OCI-LY7 (cell line): ENCODE measurements at regions not wholly inside any gene's neighbourhood (a gene's known extent, or its start where the extent isn't known, plus 50 kb on each side); places are given as distances from the start of the nearest gene placed in this dataset.

Experiments used
- BruUV-seq: library from RNA; stranded (reverse); fragments of 400-500 nt; replicated peaks from 2 replicates; lab custom pipeline; 2021; lab: Mats Ljungman, UMichigan
- CTCF ChIA-PET: fragments of 300-600 bp; sonication (Branson Sonifier 250); formaldehyde crosslinking; loops from one replicate; lab custom pipeline; 2022; ENCODE audit warnings: antibody characterized with exemption; ENCODE audit not compliant: unreplicated experiment; lab: Charles Lee
- POLR2A ChIA-PET: fragments of 300-600 bp; sonication (Branson Sonifier 250); formaldehyde crosslinking; loops from one replicate; lab custom pipeline; 2022; ENCODE audit warnings: antibody characterized with exemption; lab: Charles Lee
- DNase-seq: peaks from one replicate; pipeline ENCODE4 v3.0.0-alpha.2; 2015; ENCODE audit warnings: low spot score
- H2AFZ ChIP-seq: fragments of 200-600 bp; sonication (generic), shearing (Covaris generic); 2 replicates; pipeline ENCODE4 v1.6.1; 2014; ENCODE audit warnings: mild to moderate bottlenecking, antibody characterized with exemption, low read length, moderate library complexity
- H3K27ac ChIP-seq: fragments of 200-600 bp; sonication (generic); 2 replicates; pipeline ENCODE4 v1.5.1; 2014; ENCODE audit warnings: mixed run types, low read depth, mild to moderate bottlenecking, moderate library complexity, low read length, inconsistent platforms; ENCODE audit not compliant: poor library complexity, severe bottlenecking
- H3K36me3 ChIP-seq: fragments of 200-600 bp; sonication (generic); 2 replicates; pipeline ENCODE4 v1.6.1; 2014; ENCODE audit warnings: mild to moderate bottlenecking, antibody characterized with exemption, low read length, moderate library complexity, mixed read lengths; ENCODE audit not compliant: insufficient read depth
- H3K4me1 ChIP-seq: fragments of 200-600 bp; sonication (generic); 2 replicates; pipeline ENCODE4 v1.5.1; 2014; ENCODE audit warnings: mild to moderate bottlenecking, low read length; ENCODE audit not compliant: insufficient read depth, poor library complexity, severe bottlenecking
- H3K4me2 ChIP-seq: fragments of 200-600 bp; sonication (generic); 2 replicates; pipeline ENCODE4 v1.6.1; 2014; ENCODE audit warnings: mild to moderate bottlenecking, low read length
- H3K4me3 ChIP-seq: fragments of 200-600 bp; sonication (generic); 2 replicates; pipeline ENCODE4 v1.5.1; 2014; ENCODE audit warnings: mild to moderate bottlenecking, low read depth, low read length; ENCODE audit not compliant: poor library complexity, severe bottlenecking
- H3K79me2 ChIP-seq: fragments of 200-600 bp; sonication (generic); 2 replicates; pipeline ENCODE4 v1.6.1; 2016; ENCODE audit warnings: low read depth, mild to moderate bottlenecking, low read length, moderate library complexity, mixed read lengths; ENCODE audit not compliant: insufficient read depth
- H3K9me2 ChIP-seq: fragments of 200-600 bp; sonication (generic); 2 replicates; pipeline ENCODE4 v1.6.1; 2016; ENCODE audit warnings: mild to moderate bottlenecking, low read length, mixed read lengths; ENCODE audit not compliant: insufficient read depth
- H3K9me3 ChIP-seq: fragments of 200-600 bp; sonication (generic); 2 replicates; pipeline ENCODE4 v1.6.1; 2014; ENCODE audit warnings: mild to moderate bottlenecking, mixed run types, low read length, mixed read lengths
- H4K20me1 ChIP-seq: fragments of 200-600 bp; sonication (generic); 2 replicates; pipeline ENCODE4 v1.6.1; 2014; ENCODE audit warnings: mild to moderate bottlenecking, antibody characterized with exemption, low read length, moderate library complexity, mixed read lengths; ENCODE audit not compliant: insufficient read depth
- EZH2phosphoT487 ChIP-seq: fragments of 200-600 bp; sonication (generic); IDR thresholded peaks from 2 replicates; pipeline ENCODE4 v1.6.1; 2018; ENCODE audit warnings: low read depth, borderline replicate concordance, mild to moderate bottlenecking, mixed run types, antibody characterized with exemption, low read length, moderate library complexity, mixed read lengths
- intact Hi-C: fragments of 100-400 bp; cut with micrococcal nuclease; formaldehyde crosslinking; loops from one replicate; pipeline ENCODE4 v1.10.0; 2022; ENCODE audit not compliant: unreplicated experiment
- TF ChIP-seq, protein P1 (sequence below): fragments of 200-600 bp; sonication (generic); conservative IDR thresholded peaks from 2 replicates; pipeline ENCODE4 v1.5.1; 2014; ENCODE audit warnings: mild to moderate bottlenecking, antibody characterized with exemption, low read length, moderate library complexity, mixed read lengths

DNA sequence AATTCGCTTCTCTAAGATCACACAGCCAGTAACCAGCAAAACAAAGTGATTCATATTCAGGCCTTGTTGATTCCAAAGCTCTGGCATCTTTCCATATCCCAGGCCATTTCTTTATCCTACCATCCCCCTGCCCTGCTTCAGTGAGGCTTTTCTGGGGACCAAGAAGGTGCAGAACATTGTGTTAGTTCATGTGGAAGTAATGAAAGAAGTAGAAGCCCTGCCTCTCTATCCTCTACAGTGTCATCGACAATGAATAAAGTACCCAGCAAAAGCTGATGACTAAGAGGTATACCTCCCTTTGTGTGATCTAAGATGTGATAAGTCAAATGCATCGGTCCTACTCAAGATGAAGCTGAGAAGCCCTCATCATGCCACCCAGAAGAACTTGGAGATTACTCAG lies 383.2 kb downstream of the BCL11A start:
- BruUV-seq: no TSS peak
- ChIA-PET CTCF (interaction anchor here (0.5 kb wide), 2 partner anchors 270 to 526 kb away, joined by 3 read pairs; no protein-coding TSS in a partner anchor), POLR2A (no interaction called here)
- Histone ChIP-seq H3K4me2 (no peak overlapping the region), H3K79me2 (no peaks in the 10 kb centered on the region), H4K20me1 (no peaks in the 10 kb centered on the region), H3K9me2 (no peaks in the 10 kb centered on the region), H3K36me3 (no peaks in the 10 kb centered on the region), H3K4me3 (no peak overlapping the region), H3K9me3 (no peaks in the 10 kb centered on the region), H3K4me1 (no peaks in the 10 kb centered on the region), H3K27ac (no peak overlapping the region), H2AFZ (no peak overlapping the region)
- TF ChIP-seq EZH2phosphoT487: no peak
- intact Hi-C loops: no loop called here
- no peak for DNase-seq

DNA sequence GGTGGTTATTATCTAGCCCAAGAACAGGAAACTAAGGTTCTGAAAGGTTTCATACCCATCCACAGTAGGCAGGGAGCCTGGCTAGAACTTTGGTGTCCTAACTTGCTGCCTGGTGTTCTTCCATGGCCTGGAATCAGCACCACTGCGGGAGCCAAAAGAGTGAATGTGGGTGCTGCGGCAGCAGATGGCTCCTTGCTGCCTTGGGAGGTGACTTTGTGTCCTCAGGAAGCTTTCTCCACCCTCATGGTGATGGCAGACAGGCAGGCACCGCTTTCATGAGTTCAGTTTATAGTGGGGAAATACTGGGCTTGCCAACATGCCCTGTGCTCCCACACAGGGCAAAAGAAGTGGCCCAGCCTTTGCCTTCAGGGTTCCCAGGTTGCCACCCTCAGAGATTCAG lies 385.2 kb downstream of the BCL11A start:
- CTCF ChIA-PET: no interaction called here
- Histone ChIP-seq H2AFZ (no peak overlapping the region), H3K4me2 (no peak overlapping the region), H3K4me1 (no peaks in the 10 kb centered on the region), H3K9me3 (no peaks in the 10 kb centered on the region), H3K36me3 (no peaks in the 10 kb centered on the region), H3K27ac (no peak overlapping the region), H3K79me2 (no peaks in the 10 kb centered on the region), H4K20me1 (no peaks in the 10 kb centered on the region), H3K4me3 (no peak overlapping the region), H3K9me2 (no peaks in the 10 kb centered on the region)
- no peak for DNase-seq
- no TSS peak for BruUV-seq
- intact Hi-C loops: no loop called here
- POLR2A ChIA-PET: interaction anchor here (0.6 to 1.1 kb wide), 2 partner anchors 55 to 1635 kb away, joined by 3 to 4 read pairs; no protein-coding TSS in a partner anchor
- no peak for TF ChIP-seq EZH2phosphoT487
- TF ChIP-seq, protein P1, sequence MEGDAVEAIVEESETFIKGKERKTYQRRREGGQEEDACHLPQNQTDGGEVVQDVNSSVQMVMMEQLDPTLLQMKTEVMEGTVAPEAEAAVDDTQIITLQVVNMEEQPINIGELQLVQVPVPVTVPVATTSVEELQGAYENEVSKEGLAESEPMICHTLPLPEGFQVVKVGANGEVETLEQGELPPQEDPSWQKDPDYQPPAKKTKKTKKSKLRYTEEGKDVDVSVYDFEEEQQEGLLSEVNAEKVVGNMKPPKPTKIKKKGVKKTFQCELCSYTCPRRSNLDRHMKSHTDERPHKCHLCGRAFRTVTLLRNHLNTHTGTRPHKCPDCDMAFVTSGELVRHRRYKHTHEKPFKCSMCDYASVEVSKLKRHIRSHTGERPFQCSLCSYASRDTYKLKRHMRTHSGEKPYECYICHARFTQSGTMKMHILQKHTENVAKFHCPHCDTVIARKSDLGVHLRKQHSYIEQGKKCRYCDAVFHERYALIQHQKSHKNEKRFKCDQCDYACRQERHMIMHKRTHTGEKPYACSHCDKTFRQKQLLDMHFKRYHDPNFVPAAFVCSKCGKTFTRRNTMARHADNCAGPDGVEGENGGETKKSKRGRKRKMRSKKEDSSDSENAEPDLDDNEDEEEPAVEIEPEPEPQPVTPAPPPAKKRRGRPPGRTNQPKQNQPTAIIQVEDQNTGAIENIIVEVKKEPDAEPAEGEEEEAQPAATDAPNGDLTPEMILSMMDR: no peak

DNA sequence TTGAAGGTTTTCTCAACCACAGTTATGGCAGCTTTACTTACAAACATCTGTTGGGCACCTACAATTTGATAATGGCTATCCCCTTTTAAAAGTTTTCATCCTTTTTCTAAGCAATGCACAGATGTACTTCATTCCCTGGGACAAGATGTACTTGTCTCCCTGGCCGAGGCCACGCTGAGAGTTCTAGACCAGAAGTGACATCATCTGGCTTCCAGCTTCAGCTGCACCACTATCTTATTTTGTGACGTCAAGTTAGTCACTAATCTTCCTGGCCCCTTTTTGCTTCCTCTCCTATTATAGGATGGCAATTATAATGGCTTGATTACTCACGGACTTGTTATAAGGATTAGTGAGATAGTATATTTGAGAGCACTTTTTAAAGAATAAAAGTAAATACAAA lies 386.4 kb downstream of the BCL11A start:
- H3K4me2 ChIP-seq: no peak overlapping the region
- no peak for TF ChIP-seq EZH2phosphoT487
- TF ChIP-seq, protein P1: no peak
- POLR2A ChIA-PET: interaction anchor here (0.6 kb wide), 1 partner anchor 456 kb away, joined by 4 read pairs; no protein-coding TSS in a partner anchor
- no peaks in the 10 kb centered on the region for H3K4me1 ChIP-seq
- no peaks in the 10 kb centered on the region for H4K20me1 ChIP-seq
- CTCF ChIA-PET: no interaction called here
- no peak overlapping the region for H3K4me3 ChIP-seq
- H3K36me3 ChIP-seq: no peaks in the 10 kb centered on the region
- BruUV-seq: no TSS peak
- no peak for DNase-seq
- no peak overlapping the region for H2AFZ ChIP-seq
- no peak overlapping the region for H3K27ac ChIP-seq
- H3K9me3 ChIP-seq: no peaks in the 10 kb centered on the region
- intact Hi-C loops: no loop called here
- no peaks in the 10 kb centered on the region for H3K9me2 ChIP-seq
- no peaks in the 10 kb centered on the region for H3K79me2 ChIP-seq
